AG08396 (cell line): ENCODE measurements at regions not wholly inside any gene's neighbourhood (a gene's known extent, or its start where the extent isn't known, plus 50 kb on each side); places are given as distances from the start of the nearest gene placed in this dataset.

Source experiments
- DNase-seq: peaks from one replicate; pipeline ENCODE4 v3.0.0; 2012; ENCODE audit warnings: low spot score, mixed read lengths

DNA sequence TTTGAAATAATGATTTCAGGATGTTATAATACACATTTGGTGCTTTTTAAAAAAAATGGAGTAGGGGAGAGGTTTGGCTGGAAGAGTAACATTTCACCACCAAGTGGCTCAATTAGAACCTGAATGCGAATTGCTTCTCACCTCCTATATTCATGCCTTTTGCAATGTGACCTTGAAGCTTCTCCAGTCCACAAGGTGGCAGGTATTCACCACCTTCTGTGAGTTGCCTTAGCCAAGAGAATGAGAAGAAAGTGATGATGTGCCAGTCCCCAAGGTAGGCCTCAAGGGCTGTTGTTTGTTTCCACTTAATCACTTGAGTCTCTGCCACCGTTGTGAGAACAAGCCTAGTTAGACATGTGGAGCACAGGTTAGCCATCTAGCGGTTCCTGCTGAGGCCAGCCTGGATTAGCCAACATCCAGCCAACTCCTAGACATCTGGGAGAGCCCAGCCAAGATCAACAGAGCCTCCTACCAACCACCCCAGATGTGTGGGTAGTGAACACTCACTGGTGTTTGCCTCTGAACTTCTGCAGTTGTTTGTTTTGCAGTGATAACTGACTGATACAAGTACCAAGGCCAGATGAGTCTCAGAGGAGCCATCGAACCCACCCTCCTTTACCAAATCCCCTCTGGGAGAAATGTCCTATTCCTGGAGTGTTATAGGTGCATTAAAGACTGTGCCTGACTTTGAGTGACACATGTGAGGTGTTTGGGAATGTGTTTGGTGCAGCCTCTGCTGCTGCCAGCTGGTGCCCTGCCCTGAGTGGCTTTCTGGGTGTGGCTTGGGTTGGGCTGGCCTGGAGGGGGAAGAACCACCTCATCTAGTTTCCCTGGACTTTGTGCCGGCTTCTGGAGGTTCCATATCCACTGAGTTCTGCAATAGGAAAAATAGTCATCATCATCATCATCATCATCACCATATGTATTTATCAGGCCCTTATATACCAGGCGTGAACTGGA lies 132.5 kb upstream of the RFLNA start:
- no peak for DNase-seq

DNA sequence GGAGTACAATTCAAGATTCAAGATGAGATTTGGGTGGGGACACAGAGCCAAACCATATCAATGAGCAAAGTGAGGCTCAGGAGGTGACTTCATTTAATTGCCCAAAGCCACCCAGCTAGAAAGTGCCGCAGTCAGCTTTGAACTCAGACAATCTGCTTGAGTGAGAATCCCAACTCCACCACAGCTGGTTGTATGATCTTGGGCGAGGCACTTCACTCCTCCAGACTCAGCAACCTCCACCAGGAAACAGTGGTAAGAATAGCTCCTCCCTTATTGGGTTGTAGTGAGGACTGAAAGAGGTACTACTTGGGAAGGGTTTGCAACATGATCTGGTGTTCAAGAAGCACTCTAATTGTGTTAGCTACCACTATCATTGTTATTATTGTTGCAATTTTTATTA lies 129.2 kb upstream of the RFLNA start:
- DNase-seq = no peak

DNA sequence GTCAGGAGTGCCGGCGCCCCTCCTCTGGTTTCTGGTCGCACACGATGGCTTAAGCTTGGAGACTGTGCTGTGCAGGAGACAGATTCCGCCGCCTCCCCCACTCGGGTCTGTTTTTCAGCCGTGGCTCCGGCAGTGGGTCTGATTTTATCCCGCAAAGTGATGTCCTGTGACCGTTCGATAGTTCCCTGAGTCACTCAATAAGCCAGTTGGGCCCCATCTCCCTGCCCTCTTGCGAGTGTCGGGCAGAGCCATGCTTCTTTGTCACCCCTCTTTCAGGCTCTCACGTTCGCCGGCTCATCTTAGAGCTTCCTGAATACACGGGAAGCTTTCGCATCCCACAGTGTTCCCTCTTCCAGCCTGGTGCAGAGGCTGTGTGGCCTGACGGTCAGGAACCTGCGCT lies 127.8 kb upstream of the RFLNA start:
- DNase-seq = no peak

DNA sequence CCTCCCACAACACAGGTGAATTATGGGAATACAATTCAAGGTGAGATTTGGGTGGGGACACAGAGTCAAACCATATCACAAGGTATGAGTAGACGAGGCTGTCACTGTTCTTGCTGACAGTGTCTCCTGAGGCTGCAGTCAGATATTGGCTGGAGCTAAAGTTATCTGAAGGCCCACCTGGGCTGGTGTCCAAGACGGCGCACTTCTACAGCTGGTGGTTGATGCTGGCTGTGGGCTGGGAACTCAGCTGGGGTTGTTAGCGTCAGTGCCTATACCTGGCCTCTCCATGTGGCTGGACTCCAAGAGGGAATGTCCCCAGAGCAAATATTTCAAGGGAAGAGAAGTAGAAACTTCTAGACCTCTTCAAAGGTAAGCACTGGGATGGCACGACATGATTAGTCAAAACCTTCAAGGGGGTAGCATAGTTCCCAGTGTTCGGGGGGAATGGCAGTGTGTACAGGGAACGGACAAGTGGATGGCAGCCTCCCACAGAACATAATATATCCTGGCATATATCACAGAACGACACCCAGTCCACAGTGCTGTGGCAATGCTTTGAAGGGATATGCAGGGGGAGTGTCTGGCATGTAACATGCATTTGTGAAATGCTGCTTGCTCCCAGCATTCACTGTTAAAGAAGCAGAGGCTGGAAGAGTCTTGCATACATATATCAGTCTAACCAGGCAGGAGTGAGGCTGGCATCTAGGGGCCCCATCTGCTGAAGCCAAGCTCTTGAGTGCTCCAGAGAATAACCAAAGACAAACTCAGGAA lies 126.7 kb upstream of the RFLNA start:
- DNase-seq = no peak

DNA sequence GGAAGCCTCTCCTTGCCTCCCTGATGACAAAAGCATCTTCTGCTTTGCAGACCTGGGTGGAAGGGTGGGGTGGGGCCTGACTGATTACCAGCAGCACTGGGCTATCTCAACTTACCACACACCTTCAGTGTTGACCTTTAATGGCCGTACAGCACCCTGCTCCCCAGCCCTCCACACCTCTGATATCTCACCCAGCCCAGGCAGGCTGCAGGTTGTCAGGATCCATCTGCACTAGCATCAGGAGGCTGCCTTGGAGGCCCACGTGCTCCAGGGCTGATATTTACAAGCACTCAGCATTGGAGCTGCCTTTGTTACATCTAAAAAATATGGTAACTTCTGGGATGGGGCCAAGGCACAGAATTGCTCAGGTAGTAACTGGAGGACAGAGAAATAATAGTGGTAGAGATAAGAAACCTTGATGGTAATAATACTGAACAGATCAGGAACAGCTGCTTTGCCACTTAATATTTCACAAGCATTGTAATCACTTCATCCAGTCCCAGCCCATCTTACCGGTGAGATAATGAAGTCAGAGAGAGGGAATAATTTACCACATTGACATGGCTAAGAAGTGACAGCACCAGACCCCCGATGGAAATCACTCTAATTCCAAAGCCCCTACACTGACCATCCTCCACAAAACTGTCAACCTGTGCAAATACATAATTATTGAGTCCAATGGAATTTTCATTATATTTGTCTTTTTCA lies 125.2 kb upstream of the RFLNA start:
- no peak for DNase-seq

DNA sequence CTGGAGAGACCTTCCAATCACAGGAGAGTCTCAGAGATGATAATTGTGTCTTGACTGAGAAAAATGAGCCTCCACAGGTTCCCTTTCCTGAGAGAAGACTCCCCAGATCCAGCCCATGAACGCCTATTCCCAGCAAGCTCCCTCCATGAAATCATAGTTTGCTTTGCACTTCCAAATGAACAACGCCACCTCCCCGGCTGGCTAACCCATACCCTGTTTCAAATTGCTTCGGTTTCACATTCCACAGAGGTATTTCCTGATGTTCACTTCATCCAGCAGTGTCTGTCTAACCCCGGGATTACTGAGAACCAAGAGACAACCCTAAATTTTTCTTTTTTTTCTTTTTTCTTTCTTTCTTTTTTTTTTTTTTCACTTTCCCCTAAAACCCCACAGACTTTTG lies 124.1 kb upstream of the RFLNA start:
- no peak for DNase-seq

DNA sequence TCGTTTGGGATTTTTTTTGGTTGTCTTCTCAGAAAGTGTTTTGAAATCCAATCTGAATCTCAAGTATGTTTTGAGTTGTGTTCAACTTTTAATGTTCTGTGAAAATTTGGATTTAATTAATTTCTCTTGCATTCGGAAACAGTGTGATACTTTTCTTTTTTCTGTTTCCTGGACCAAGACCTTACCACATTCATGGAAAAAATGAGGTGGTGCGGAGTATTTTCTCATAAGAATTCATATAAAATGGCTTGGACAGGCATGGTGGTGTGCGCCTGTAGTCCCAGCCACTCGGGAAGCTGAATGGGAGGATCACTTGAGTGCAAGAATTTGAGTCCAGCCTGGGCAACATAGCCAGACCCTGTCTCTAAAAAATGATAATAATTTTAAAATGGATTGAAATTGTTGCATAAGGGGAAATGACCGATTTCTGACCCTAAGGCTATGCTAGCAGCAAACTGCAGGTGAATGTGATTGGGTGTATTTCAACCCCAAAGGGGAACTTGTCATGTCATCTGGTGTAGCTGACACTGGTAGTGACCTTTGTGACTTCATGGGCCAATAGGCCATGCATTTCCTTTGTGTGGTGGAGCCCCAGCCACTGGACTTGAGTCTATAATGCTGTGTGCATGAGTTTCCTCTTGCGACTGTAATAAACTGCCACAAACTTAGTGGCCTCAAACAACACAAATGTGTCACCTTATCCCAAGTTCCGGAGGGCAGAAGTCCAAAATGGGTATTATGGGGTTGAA lies 123.5 kb upstream of the RFLNA start:
- no peak for DNase-seq

DNA sequence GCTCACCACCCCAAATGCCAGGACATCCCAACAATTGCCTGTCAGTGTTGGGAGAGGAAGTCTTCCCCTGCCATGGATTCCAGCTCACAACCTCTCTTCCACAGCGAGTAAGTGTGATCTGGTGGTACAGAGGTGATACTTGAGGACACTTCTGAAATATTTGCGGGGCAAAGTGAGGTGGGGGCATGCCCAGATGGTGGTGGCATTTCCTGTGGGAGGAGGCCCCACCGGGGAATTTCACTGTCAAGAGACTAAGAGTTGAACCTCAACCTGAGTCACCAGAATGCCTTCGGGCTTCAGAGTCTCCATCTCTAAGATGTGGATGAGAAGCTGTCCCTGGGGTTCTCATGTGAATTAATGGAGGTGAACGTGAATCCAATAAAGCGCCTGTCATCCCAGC lies 122.3 kb upstream of the RFLNA start:
- DNase-seq = no peak

DNA sequence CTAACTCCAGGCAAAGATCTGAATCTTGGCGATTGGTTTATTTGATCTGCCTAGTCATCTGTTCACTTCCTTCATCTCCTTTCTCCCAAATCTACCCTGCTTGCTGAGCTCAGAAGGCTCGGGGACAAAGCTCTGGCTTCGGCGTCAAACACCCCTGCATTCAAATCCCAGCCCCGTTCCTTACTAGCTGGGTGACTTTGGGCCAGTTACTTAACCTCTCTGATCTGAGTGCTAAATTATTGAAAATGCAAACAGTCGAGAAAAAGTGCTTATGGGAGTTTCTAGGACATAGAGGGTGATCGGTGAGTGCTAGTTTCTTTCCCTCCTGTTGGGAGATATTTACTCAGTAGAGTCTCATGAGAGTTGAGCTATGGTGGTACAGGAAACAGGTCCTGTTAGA lies 121.2 kb upstream of the RFLNA start:
- DNase-seq = no peak

DNA sequence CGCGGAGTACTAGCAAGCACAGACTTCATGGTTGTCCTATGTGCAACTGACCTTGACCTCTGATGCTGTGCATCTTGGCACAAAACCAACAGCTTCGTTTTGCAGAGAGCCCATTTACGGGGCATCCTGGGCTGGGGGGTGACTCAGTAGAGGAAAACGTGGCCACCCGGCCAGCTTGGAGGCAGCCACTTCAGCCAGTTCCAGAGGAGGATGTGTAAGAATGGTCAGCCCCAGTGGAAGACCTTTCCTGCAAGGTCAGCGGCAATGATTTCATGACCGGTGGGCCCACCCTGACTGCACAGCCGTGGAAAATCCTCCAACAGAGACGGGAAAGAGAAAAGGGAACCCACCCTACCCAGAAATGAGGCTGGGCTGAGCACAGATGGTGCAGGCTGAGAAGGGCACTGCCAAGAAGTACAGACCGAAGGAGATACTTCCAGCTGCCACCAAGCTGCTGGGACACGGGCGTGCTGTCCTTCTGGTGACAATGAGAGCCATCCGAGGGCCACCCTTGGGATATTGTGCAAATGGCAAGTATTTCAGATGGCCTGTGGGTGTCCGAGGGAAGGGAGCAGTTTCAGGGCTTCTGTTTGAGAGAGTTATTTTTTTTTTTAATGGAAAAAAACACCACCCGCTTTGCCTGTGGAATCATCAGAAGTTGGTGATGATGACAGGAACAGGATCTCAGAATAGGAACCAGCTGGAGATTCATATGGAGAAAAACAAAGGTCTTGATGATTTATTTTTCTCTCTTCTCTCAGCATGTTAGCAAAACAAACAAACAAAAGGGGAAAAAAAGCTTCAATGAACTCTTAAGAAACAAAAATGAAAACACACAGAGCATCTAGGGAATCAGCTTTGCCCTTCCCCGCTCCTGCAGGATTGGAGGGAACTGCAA lies 120.2 kb upstream of the RFLNA start:
- DNase-seq = no peak

DNA sequence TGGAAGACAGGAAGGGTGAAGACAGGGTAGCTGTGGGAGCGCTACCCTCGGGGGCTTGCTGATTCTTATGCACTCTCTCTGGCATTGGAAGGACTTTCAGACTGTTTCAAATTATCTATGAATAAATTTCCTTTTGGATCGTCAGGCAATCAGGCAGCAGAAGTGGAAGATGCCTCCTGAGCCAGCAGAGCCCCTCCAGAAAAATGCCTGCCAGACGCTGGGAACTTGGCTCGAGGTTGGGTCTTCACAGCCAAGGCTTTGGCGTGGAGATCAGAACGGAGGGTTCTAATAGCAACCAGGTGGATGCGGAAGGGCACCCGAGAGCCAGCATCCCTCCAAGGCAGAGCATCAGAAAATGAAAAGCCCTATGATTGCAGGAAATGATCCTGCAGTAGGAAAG lies 119.2 kb upstream of the RFLNA start:
- DNase-seq = no peak

DNA sequence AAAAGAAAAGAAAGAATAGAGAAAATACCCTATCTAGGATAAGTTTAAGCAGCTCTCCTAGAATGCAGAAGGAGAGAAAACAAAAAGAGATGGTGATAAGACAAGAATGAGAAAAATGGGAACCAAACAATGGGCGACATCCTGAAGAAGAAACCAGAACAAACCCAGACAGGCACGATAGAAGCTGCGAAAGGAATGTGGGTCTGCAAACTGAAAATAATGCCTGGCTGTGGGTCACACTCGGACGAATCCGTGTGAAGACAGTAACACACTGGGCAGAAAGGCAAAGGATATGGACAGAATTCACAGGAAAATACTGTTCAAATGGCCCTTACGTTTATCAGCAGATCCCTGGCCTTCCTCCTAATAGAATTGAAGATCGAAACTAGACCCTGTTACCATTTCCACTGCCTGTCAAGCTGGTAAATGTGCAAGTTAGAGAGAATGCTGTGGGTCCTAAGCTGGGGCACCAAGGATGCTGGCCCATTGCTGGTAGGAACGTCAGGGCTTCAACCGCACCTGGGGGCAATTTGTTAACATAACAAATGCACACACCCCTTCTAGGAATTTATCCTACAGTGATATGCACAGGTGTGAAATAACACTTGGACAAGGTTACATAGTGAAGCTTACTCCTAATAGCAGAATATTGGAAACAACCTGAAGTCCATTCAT lies 117.5 kb upstream of the RFLNA start:
- no peak for DNase-seq

DNA sequence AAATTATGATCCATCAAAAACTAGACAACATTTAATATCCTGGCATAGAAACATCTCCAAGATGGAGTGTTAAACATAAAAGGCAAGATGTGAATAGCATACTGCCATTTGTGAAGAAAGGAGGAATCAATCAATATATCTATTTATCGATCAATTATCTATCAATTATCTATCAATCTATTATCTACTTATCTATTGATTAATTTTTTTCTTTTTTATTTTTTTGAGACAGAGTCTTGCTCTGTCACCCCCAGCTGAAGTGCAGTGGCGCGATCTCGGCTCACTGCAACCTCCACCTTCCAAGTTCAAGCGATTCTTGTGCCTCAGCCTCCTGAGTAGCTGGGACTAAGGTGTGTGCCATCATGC lies 117.0 kb upstream of the RFLNA start:
- DNase-seq = no peak

DNA sequence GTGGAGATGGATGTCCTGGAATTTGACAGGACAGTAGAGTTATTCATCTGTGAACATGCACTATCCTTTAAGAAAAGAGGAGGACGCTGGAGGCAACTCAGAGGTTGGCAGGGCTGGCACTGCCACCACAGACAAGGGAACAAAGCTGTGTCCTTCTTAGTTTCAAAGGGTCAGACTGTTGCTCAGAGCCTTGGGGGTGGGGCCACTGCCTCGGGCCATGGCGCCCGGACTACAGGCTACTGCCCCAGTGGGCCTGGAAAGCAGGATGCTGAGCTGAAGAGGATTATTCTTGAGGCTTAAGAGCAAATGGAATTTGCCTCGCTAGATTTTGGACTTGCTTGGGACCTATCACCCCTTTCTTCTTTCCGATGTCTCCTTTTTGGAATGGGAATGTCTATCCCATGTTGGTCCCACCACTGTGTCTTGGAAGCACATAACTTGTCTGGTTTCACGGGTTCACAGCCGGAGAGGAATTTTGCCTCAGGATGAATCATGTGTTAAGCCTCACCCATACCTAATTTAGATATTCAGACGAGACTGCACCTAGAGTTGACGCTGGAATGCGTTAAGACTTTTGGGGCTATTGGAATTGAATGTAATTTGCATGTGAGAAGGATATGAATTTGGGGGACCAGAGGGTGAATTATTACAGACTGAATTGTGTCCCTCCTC lies 114.8 kb upstream of the RFLNA start:
- no peak for DNase-seq

DNA sequence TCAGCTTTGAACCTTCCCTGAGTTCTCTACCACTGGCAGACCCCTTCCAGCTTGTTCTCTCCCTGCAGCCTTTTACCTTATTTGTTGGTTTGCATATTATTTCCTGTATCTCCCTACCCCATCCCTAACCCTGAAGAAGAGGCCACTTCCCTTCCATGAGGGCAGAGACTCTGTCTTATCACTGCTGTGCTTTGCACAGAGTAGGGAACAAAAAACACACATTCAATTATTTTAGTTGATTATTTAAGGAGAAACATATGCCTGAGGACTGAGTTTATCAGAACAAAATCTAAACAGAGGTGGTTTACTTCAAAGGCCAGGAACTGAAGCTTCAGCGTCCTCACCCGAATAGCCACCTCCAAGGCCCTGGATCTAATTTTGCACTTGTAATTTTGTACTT lies 111.7 kb upstream of the RFLNA start:
- no peak for DNase-seq

DNA sequence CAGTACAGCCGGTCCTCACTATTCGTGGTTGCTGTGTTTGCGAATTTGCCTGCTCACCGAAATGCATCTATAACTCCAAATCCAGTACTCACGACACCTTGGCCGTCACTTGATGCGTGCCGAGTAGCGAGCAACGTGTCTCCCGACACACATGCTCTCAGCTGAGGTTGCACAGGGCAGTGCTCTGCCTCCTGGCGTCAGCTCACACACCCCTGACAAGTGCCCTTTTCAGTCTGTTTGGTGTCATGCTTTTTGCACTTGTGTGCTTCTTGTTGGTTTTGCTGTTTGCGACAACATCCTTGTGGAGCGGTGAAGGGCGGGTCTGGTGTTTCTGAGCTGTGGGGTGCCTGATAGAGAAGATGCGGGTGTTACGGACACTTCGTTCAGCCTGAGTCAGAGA lies 110.4 kb upstream of the RFLNA start:
- DNase-seq = no peak

DNA sequence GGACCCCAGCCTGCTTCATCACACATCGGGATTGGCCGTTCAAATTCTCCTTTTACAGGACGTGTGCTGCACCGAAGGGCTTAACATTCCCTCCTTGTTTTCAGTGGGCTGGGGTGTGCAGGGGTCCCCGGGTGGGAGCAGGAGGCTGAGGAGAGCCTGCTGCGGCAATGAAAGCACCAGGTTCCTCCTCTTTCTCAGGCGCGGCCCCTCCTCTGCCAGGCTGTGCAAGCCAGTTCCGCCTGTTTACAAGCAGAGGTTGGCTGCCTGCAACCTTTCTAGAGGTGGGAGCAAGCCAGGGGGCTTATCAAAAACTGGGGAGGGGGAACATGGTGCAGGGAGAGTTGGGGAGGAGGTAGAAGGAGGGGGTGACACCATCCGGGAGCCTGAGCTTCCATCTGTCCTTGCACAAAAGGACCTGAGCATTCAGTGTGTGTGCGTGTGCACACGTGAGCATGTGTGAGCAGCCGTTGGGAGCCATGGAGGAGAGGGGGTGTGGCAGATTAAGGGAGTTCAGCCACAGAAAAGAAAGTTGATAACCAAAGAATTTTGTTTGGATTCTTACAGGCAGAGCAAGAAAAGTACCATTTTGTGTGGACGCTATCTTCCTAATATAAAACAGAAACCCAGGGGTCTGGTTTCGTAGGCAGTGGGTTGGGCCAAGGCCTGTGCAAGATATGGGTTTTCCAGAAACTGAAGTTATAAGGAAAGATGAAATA lies 108.8 kb upstream of the RFLNA start:
- DNase-seq = no peak

DNA sequence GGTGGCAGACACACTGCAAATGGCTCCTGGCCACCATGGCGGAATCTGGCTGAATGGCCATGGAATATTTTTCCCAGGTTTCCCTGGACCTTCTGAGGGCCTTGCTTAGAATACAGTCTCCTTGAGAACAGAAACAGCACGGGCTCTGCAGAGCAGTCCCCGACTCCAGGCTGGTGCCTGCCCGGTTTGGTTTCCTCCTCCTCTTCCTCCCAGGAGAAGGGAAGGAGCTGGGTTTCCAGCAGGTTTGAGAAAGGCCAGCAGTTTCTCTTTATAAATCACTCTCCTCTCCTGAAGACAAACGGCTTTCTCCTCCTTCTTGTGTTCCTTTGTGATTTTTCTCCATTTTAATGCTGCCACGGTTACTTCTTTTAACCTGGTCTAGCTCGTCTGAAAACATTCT lies 106.8 kb upstream of the RFLNA start:
- DNase-seq = no peak
